GM19397 (cell line): ENCODE measurements at regions not wholly inside any gene's neighbourhood (a gene's known extent, or its start where the extent isn't known, plus 50 kb on each side); places are given as distances from the start of the nearest gene placed in this dataset.

Experiments used
- ATAC-seq: cut with Tn5 transposase; IDR thresholded peaks from one replicate; pipeline ENCODE4 v1.9.1; 2021; ENCODE audit warnings: mild to moderate bottlenecking, moderate library complexity; ENCODE audit not compliant: unreplicated experiment

DNA sequence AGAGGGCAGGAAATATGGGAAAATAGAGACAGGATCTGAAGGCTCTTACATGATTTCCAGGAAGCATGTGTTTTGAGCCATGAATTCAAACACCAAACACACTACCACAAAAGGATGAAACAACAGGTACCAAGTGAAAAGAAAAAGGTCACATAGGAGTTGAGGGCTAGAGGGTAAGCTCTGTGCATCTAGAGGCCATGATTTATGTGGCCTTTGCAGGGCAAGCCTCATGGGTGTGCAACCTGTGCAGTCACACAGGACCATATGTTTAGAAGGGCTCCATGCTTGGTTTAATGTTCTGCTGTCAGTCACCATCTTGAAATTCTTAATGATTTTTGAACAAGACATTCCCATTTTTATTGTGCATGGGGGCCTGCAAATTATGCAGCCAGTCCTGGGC lies 134.5 kb upstream of the CCDC68 start:
- ATAC-seq: no peak

DNA sequence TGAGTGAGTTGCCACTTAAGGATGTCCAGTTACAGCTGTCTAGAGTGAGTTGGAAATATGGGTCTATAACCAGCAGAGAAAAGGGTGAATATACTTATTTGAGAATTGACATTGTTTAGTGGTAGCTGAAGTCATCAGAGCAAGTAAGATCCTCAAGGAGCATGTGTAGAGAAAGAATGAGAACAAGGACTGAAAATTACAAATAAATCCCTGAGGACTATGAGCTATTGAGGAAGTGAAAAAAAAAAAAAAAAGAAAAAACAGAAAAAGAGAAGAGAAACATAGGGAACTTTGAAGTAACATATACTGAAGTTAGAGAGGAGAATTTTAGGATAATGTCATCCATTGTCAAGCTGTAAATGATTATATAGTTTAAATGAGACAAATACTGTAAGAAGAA lies 134.0 kb upstream of the CCDC68 start:
- no peak for ATAC-seq

DNA sequence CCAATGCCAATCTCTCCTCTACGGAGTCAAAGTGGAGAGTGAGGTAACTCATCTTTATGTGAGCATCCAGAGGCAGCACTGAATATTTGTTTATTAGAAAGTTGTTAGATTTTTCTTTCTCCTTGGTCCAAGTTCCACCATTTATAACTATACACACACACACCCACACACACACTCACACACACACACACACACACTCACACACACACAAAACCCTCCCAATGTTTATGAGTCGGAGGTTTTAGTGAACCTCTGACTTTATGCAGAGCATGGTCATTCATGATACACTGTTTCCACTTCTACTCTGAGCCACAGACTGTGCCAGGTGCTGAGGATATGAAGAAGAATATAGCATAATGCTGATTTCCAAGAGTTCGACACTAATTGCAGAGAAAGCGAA lies 132.9 kb upstream of the CCDC68 start:
- no peak for ATAC-seq

DNA sequence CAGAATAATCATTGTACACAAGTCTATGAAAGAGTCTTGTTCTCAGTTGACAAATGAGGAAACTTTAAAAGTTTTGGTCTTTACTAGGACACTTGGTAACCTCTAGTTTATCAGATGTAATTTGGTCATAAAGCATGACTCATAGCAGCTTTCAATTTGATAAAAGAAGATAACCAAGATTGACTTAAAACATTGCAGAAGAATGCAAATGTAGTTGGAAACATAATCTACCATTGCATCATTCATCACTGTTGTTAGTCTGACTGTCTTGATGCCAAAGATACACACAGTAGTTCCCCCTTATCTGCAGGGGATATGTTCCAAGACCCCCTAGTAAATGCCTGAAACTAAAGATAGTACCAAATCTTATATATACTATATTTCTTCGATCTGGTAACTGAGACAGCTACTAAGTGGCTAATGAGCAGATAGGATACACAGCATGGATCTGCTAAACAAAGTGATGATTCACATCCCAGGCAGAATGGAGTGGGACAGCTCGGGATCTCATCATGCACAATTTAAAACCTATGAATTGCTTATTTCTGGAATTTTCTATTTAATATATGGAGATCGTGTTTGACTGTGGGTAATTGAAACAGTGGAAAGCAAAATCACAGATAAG lies 131.4 kb upstream of the CCDC68 start:
- ATAC-seq: no peak

DNA sequence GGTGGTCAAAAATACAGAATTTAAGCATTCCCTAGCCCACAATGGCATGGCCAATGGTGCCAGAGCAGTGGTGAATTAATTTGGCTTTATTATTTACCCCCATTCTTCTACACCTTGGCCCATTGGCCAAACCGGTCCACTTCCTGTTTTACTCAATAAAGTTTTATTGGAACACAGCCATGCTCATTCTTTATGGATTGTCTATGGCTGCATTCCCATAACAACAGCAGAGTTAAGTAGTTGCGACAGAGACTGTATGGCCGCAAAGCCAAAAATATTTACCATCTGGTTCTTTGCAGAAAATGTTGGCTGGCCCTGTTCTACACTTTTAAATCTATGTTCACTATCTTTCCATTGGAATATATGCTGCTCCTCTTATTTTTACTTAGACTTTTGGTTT lies 130.3 kb upstream of the CCDC68 start:
- no peak for ATAC-seq

DNA sequence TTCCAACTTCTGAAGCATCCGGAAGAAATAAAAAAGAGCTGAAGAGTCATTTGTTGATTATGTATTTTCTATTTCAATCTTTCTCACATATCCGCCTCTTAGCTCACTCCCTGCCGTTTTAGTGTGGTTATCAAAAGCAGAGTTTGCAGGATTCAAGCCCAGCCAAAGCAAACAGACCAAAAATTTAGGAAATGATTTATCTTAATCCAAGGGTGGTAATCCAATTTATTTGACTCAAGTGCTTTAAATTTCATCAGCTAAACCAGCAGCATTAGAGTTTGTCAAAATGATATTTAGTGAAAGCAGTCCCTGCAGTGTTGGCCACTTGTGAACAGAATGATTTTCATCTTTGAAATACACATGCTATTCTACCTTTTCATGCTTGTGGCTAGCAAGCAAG lies 129.3 kb upstream of the CCDC68 start:
- ATAC-seq: no peak

DNA sequence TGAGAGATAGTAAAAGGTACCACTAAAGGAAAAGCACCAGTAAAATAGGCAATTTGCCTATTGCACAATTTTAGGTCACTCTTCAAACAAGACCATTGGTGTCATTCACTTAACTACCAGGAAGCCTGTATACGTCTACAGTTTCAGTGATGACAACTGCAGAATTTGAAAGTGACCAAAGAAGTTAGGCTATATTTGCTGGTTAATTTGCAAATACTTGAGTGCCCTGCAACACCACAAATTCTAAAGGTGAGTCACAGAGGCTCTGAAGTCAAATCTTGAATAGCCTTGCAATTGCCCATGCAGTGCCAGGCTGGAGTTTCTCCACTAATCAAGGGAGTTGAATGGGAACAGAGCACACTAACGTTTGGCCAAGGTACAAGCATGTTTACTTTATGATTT lies 128.7 kb upstream of the CCDC68 start:
- ATAC-seq: no peak

DNA sequence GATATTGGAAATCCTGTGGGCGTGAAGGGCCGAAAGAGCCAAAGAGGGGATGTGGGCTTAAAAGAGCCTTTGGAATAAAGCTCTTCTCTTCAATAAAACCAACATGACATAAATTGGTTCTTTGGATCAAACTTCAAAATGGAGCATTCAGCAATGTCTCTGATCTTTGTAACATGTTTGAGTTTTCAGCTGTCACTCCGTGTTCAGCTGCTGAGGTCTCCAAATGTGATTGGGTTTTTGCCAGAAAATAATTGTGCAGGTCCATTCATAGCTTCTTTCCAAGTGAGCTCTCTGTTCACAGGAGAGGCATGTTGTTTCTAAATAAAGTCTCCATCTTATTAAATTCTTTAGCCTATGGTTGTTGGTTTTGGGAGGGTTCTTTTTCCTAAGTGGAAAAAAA lies 127.6 kb upstream of the CCDC68 start:
- ATAC-seq: no peak

DNA sequence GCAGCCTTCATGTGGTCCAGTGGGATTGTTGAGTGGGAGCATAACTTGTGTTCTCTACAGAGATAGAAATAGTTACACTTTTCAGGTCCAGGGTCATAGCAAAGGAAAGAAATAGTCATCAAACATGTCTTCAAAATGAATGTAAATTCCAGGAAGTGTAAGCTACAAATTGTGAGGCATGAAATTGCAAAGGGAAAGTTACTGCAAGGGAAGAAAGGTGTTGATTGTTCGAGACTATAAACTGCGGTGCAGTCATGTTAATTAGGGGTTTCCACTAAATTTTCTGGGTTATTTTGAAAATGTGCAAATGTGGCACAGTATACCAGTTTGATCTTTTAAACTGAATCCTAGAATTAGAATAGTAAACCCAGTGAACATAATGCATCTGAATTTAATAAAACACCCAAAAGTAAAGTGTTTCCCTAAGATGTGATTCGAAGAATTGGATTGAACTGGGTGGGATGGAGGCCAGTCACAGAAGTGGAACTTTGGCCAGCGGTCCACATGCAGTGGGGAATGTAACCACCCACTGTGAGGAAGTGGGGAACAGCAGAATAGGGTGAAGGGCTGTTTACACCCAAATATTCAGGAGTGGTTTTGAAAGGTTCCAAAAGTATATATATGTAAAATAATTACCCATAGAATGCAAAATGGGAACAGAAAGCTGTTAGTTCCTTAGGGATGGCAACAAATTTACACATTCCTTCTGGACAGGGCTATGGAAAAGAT lies 126.5 kb upstream of the CCDC68 start:
- no peak for ATAC-seq

DNA sequence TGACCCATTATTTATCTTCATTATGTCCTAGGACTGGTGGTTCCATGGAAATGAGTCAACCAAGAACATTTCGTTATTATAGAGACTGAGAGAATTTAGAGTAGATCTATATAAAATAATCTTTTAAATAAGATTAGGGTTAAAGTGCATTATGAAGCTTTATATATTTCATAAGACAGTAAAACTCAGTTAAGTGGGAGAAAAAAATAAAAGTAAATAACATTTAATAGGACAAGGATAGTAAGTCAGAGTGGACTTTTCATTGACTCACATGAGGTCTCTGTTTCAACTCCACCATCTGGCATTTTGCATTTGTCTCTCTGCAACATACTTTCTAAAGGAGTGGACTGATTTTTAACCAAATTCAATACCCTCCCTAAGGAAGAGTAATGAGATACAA lies 125.3 kb upstream of the CCDC68 start:
- ATAC-seq: no peak

DNA sequence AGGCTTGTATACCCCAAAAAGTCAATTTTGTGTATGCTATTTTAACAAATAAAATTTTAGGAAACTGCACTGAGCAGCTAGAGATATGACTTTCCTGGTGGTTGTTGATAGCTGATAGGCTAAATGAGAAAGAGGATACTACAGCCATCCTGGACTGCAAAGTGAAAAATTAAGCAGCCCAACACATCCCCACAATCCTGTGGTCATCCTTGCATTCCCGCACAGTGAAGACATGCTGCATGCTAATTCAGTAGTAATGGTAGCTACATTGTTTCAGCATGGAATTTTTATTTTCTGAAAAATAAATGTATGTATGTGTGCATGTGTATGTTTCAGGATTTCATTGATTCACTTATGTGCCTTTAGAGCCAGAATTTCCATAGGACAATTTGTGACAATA lies 124.2 kb upstream of the CCDC68 start:
- no peak for ATAC-seq

DNA sequence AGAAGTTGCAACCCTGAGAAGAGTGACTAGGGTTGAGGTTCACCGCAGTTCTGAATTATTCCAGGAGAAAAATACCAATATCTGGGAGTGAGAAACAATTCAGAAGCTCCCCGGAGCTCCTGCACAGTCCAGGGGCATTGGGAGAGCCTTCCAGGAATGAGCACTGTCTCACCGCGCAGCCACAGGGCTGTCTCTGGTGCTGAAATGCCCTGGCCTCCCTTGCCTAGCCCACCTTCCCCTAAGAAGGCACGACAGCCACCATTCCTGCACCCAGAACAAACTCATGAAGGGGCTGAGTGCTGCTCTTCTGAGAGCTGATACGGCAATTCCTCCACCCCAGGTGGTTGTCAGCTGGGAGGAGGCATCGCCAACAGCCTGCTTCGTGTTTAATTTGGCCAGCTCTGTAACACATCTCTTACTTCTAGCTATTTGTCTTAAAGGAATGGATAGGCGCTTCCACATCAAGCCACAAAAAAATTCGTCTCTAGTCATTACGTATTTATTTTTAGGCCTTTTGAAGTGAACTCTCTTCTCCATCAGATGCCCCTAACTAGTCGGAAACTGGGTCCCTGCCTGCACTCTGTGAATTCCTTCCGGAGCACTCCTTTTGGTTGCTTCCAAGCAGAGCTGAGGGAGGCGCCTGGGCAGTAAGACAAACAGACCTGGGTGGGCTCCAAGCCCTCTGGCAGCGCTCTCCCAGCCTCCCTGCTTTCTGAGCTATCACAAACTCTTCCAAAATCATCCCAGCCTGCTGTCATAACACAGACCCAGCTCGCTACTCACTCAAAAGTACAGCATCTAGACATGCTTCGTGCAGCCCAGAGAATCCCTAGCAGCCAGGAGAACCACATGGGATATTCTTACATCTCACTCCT lies 120.5 kb upstream of the CCDC68 start:
- no peak for ATAC-seq

DNA sequence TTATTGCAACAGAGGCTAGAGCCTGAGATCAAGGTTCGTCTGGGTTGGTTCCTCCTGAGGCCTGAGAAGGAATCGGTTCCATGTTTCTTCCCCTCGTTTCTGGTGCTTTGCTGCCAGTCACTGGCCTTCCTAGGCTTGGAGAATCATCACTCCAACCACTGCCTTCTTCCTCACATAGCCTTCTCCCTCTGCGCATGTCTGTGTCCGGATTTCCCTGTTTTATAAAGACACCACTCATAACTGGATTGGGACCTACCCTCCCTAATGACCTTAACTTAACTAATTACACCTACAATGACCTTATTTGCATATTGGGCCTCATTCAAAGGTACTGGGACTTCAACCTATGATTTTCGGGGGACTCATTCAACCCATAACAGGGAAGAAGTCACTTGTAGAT lies 119.8 kb upstream of the CCDC68 start:
- no peak for ATAC-seq

DNA sequence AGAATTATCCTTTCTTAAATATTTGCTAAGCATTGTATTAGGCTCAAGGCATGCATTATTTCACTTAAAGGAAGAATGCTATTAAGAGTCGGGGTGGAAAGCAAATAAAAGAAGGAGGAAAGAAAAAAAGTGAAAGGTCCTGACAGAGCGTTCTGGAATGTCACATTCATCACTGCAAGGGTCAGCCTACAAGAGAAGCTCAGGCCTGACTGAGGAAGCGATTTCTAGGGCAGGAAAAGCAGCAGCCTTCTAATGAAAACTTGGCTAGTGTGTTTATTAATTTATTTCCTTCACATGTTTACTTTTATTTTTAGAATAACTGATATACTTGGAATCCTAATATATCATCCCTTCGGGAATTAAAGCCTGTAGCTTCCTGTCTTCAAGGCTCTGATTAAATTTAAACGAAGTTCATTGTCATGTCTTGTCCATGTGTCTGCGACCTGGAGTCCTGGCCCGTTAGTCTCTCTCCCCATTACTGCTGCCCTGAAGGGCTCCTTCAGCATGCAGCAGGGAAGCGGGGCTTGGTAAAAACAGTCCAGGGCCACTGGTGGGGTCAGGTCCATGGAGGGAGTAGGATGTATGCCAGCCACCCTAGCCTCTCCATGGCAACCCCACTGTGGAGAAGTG lies 119.2 kb upstream of the CCDC68 start:
- ATAC-seq: no peak

DNA sequence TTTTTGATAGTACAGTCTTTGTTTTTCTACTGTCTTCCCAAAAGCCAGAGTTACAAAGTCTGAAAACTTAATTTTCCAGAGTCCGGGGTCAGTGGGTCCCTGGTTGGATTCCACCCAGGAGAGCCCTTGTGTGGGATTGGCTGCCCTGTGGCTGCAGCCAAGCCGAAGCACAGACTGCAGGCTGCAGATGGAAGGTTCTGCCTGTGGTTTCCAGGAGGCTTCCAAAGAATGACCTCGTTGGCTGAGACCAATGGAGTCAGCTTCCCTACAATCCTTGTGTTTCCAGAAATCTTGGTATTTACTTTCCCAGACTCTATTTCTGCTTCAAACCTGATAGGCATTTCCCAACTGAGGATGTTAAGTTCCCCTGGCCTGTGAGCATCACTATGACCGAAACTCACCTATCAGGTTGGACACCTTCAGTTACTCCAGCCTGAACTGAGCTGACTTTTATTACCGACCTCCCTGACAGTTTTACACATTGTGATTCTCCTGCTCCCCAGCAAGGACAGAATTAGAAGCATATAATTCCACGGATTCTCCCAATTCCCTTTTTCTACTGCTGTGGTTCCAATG lies 117.5 kb upstream of the CCDC68 start:
- no peak for ATAC-seq

DNA sequence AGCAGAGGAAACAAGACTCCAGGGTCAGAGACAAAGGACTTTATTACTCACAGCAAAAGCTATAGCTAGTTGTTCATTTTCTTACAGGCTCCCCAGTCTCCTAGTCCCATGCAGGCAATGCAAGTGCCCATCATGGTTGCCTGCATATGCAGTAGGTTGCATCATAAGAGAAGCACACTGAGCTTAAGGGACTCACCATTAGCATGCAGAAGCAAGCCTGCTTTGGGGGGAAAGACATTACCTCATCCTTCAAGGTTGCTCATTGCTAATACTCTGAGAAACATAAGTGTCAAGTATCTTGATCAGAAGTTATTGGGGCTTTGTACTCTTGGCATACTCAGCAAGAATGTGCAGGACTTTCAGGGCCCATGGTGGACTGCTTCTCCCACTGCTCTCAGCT lies 114.6 kb upstream of the CCDC68 start:
- ATAC-seq: no peak

DNA sequence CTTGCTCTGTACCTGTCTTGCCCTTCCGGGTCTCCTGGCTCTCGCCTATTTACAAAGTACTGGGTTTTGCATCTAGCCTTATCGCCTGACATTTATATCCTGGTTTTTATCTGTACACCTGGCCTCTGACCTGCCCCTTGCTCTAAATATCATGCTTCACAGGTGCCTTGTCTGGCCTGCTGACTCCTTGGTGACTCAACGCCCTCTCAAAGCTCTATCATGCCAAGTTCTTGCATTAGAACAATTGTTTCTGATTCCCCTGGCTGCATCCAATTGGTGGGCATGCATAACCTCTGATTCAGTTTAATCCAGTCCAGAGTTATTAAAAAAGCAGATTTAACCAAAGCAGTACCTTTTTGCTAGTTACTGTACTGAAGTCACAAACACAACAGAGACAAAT lies 113.9 kb upstream of the CCDC68 start:
- ATAC-seq: no peak

DNA sequence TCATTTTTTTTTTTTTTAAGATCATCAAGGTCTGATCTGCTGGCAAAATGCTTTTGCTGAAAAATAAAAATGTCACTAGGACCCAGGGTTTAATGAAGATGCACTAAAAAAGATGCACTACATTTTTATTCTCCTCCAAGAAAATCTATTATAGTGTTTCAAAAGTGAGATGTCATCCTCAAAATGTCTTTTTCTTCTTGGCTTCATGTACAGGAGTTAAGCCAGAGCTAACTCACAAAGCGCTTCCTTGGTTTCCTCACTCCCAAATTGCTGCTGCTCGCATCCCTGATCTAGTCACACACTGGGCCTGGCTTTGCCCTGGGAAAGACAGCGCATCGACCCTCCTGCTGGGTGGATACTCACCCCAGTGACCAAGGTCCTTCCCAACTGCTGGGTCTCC lies 113.4 kb upstream of the CCDC68 start:
- ATAC-seq: no peak

DNA sequence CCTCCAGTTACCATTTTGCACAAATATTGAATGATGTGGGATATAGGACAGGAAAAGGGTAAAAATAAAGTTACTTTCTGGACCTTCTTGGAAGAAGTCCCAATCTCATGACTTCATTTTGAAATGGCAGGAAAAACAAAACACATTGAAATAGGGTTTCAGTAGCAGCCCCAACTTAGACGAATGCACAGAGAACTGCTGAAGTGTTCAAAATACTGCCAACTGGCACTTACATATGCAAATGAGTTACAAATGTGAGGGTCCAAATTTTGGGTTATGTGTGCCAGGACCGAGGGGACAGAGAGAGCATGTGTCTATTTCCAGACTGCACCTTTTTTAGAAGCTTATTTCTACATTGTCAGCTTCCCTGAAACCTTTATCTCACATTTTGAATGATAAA lies 112.9 kb upstream of the CCDC68 start:
- no peak for ATAC-seq

DNA sequence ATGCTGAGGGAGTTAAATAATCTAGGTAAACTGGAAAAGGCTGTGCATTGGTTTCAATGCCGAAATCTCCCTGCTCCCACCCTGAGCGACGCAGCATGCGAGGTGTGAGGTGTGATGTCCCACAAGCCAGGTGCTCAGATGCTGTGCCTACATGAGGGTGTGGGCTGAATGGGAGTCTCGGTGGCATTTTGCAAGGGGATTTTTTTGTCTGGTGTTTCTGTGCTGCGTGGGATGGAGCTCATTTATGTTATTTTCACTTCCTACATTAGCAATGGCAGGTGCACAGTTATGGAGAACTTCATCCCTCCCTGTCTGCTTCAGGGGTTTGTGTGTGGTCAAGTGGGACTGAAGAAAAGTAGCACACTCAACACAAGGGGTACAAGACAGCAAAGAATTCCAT lies 110.2 kb upstream of the CCDC68 start:
- peak; percentile 69 for ATAC-seq

DNA sequence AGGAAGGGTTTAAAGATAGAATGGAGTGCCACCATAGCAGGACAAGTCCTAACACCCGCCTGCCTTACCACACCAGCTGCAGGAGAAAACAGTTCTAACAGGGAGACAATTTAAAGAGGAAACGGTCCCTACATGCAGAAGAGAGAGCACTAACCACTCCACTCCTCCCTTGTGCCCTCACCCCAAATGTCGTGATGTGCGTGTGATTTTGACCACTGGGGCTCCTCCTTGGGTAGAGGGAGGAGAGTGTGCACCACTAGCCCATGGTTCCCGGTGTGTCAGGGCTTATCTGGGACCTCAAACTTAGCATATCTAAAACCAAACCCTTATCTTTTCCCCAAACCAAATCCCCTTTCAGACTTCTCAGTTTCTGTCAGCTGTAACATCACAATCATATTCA lies 105.5 kb upstream of the CCDC68 start:
- ATAC-seq: peak; percentile 70
